Sigmoid colon (tissue), 4 donors: ENCODE measurements at regions not wholly inside any gene's neighbourhood (a gene's known extent, or its start where the extent isn't known, plus 50 kb on each side); places are given as distances from the start of the nearest gene placed in this dataset.

Experiments
- EP300 ChIP-seq, 4 donors: sonication (generic); formaldehyde crosslinking; IDR thresholded peaks; one replicate each; pipeline ENCODE4 v1.6.1; 2017; ENCODE audit warnings: antibody characterized with exemption in 4 of 4
- POLR2A ChIP-seq, 2 donors: fragments of 450-650 bp; IDR thresholded peaks; one replicate each; pipeline ENCODE4 v1.6.1; 2016; ENCODE audit warnings: antibody characterized with exemption in 2 of 2, mild to moderate bottlenecking in 2 of 2, moderate library complexity in 2 of 2
- POLR2AphosphoS5 ChIP-seq, 4 donors: sonication (generic); formaldehyde crosslinking; IDR thresholded peaks; one replicate each; pipeline ENCODE4 v1.6.1; 2017; ENCODE audit warnings: antibody characterized with exemption in 4 of 4
- TF ChIP-seq, protein P1 (sequence below), 4 experiments: fragments of 450-650 bp in 3 of 4; fragments of 200-600 bp in 1 of 4; IDR thresholded peaks; one replicate each; pipeline ENCODE4 v1.5.1; 2016 to 2019; ENCODE audit warnings: antibody characterized with exemption in 4 of 4, mild to moderate bottlenecking in 3 of 4, moderate library complexity in 2 of 4

DNA sequence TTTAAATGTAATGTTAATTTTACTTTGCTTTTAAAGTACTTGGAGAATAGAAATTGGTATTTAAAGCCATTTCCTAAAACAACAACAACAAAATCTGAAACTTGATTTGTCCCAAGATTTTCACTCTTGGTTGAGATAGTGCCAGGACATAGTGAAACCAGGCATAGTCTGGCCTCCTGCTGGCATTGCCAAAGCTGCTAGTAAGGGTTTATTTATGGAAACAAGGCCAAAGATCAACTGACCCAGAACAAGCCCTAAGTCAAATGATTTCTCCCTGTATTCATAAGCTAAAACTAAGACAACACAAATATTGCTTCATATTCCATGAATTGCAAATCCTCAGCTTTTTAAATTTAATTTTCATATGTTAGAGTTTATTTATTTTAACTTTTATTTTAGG lies 227.5 kb upstream of the FGF13 start:
- TF ChIP-seq POLR2A (IDR thresholded peaks at IDR 0.05): no peak
- TF ChIP-seq, protein P1, sequence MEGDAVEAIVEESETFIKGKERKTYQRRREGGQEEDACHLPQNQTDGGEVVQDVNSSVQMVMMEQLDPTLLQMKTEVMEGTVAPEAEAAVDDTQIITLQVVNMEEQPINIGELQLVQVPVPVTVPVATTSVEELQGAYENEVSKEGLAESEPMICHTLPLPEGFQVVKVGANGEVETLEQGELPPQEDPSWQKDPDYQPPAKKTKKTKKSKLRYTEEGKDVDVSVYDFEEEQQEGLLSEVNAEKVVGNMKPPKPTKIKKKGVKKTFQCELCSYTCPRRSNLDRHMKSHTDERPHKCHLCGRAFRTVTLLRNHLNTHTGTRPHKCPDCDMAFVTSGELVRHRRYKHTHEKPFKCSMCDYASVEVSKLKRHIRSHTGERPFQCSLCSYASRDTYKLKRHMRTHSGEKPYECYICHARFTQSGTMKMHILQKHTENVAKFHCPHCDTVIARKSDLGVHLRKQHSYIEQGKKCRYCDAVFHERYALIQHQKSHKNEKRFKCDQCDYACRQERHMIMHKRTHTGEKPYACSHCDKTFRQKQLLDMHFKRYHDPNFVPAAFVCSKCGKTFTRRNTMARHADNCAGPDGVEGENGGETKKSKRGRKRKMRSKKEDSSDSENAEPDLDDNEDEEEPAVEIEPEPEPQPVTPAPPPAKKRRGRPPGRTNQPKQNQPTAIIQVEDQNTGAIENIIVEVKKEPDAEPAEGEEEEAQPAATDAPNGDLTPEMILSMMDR (IDR thresholded peaks at IDR 0.05): no peak
- no peak for TF ChIP-seq POLR2AphosphoS5 (IDR thresholded peaks at IDR 0.05)
- no peak for TF ChIP-seq EP300 (IDR thresholded peaks at IDR 0.05)
